Fibroblast of gingiva (primary cell): ENCODE measurements at regions not wholly inside any gene's neighbourhood (a gene's known extent, or its start where the extent isn't known, plus 50 kb on each side); places are given as distances from the start of the nearest gene placed in this dataset.

Source experiments
- DNase-seq: peaks from one replicate; pipeline ENCODE4 v3.0.0-alpha.2; 2011; ENCODE audit warnings: low read depth

DNA sequence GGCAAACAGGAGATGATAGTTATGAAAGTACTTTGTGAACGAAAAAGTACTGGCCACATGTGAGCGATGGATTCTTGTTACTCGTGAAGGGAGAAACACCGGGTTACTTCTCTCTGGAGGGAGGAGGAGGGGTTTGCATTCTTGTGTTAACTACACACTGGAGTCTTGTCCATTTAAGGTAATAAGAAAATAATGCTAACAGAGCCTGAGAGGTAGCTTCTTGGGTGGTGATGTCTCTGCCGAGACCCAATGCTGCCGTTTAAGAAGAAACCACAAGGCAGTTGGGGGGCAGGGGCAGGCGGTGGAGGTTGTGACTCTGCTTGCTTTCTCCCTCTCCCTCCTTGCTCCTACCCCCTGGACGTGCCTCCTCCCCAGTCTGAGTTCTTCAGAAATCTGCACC is 100.9 kb upstream of the ROPN1 start:
- DNase-seq: no peak

DNA sequence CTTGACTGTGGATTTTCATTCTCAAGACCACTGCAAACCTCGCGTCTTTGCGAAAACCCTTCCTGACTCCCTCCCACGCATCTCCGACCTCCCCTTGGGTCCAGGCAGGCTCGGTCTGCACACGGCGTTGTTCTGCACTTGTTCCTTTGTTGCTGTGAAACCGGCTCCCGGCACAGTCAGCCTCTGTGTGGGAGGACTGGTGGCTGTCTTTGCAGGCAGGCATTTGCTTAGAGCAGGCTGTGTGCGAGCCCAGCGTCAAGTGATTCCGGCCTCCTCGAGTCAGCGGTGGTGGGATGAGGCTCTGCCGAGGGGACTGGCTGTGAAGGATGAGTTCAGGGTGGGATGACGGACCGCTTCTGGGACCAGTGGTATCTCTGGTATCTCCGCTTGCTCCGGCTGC is 102.6 kb upstream of the ROPN1 start:
- DNase-seq: no peak

DNA sequence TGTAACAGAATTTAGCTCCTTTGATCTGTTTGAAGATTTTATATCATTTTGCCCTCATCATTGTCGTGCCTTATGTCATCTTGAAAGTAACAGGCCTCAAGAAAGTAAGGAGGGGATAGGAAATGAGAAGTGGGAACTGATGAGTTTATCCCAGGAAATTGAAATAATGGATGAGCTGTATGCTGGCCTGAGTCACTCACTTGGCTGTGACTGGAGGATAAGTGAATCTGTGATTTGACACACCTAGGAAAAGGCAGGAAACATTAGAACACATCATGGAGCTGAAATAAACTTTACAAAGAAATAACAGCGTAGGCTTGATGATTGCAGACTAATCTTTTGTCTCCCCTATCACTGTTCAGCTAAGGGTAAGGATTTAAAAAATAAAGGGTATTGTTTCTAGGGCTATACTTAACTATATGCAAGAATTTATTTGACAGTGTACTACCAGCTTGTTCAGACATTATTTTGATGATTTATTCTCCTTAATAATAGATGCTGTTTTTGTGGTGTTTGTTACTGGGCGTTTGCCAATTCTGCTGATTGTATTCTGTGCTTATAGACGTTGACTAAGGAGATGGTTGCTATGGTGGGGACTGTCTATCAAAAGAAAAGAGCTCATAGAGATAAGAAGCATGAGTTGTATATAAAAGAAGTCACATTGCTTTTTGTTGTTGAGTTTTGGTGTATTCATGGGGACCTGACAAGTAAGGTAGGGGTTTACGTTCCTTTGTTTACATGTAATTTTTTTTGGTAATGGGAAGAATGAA is 105.6 kb upstream of the ROPN1 start:
- DNase-seq: no peak

DNA sequence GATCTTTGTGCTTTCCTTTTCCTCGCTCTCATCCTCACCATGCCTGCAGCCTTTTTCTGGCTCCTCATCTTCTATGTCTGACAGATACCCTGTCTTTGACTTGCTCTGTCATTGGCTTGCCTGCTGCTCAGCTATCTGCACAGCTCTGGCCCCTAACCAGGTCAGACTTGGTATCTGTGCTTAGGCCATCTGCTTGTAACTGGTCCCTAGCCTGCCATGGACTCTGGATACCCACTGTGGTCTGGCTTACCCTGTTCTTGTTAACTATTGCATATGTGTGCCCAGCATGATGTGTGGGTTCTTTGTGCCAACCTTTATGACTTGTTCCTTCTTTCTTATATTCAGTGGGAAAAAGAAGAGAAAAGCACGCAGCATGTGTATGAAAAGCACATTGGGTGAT is 109.7 kb upstream of the ROPN1 start:
- DNase-seq: no peak

DNA sequence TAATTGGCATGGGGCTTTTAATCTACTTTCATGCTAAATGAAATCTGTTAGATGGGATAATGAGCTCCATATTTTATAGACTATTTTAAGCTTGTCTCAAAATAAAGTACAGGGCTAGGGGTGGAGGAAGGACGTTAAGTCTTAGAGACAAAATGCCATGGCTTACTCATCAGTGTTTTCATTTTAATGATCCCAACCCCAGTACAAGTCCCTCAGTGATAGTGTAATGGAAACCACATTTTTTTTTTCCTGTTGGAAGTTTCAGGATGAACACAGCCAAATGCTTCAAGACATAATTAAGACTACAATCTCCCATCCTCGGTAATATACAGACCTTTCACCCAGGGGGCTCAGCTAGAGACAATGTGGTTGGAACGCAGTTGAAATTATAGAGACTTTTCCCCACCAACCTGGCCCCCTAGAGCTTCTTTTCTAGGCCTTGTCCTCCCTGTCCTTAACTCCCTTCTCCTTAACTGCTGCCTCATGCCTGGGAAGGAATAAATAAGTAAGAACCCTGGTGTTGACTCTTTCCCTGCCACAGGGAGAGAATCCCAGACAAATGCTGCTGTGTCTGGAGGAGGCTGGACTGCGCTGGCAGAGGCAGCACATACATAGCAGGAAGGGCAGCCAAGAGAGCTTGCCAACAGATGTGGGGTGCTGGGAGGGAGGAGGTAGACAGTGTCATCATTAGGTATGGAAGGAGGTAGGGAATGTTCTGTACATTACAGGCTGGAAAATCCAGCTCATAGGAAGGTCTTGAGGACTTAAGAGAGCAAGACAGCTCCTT is 115.4 kb upstream of the ROPN1 start:
- DNase-seq: no peak

DNA sequence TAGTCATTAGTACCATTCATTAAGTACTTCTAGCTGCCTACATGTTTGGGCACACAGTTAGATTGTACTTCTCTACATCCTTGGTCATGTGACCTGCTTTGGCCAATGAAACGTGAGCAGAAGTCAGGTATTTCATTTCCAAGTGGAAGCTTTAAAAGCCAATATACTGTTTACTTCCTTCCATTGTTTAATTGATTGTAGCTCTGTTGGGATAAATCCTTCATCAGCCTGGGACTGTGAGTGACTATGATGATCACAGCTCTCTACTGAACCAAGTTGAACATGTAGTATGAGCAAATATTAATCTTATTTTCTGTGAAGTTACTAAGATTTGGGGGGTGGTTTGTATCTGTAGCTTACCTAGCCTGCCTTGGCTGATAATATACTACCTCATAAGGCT is 116.5 kb upstream of the ROPN1 start:
- no peak for DNase-seq

DNA sequence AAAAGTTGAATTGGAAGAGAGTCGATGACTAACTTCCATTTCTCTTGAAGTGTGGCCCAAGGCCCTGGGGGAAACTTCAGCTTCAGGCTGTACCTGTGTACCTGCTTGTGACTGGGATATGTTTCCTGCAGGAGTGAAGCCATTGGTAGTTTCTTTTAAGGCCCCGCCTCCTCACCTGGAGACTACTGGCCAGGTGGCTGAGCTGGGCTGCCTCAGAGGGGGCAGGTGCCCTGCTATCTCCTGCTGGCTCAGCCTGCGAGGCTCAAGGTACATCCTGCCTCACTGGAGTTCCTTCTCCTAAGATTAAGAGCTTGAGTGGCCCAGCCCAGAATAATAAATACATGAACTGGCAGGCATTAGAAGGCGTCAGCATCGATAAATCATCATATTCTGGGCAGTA is 121.6 kb upstream of the ROPN1 start:
- DNase-seq: no peak

DNA sequence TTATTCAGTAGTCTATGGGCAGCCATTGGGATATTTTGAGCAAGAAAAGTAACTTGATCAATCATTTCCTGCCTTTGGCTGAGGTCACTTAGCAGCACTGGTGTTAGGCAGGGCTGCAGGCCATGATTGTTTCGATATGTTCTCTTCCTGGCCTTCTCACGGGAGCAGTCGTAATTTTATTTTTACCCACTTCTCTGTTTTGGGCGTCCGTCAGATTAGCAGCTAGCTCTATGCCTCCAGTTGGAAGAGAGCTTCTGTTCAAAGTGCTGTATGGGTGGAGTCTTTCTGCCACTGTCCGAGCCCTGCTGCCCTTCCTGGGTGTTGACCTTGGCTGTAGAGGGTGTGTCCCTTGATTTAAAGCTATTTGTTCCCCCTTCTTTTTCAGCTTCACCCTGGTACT is 123.4 kb upstream of the ROPN1 start:
- no peak for DNase-seq

DNA sequence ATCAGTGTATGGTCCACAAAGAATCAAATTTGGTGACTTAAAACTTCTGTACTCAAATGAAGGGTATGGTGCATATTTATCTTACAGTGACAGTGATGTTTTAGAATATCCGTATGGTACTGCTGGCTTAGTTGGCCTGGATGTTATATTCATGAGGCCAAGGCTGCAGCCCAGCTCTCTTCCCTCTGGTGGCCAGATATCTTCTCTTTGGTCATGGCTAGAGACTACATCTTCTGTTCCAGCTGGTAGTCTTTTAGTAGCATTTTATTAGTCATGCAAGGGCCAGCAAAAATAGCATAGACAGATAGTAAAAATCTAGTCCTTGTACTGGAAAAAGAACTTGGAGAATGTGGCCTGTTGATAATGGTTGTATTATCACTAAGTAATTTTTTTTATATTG is 124.0 kb upstream of the ROPN1 start:
- no peak for DNase-seq

DNA sequence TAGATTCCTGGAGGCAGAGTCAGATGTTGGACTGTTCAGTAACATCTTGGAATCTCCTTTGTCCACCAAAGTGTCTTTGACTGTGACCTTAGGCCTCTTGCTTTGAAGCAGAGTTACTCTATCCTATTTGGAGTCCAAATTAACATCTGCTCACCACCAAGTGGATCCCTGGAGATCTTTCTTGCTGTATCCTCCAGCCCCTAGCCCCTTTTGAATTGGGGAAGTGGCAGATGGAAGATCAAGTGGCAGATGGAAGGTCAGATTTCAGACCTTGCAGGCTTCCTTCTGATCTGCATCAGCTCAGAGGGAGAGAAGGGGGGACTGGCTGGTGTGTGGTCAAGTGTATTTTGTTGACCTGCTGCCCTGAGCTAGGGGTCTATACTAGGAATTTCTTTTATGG is 125.0 kb upstream of the ROPN1 start:
- no peak for DNase-seq

DNA sequence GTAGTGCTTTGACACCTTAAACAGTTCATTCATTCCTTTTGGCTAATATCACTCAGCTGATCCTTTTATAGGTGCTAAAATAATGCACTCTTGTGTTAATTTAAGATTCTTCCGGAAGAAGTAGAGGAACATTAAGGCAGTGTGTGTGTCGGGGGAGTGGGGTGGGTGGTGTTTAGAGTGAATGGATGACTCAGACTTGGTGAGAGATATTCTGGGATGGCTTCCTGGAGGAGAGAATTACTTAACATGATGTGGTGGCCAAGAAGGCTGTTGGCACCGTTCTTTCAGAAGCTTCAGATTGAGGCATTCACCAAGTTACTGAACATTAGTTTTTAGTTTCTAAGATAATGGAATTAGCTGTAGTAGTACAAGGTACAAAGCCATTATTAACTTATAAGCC is 125.6 kb upstream of the ROPN1 start:
- peak; percentile 48 for DNase-seq

DNA sequence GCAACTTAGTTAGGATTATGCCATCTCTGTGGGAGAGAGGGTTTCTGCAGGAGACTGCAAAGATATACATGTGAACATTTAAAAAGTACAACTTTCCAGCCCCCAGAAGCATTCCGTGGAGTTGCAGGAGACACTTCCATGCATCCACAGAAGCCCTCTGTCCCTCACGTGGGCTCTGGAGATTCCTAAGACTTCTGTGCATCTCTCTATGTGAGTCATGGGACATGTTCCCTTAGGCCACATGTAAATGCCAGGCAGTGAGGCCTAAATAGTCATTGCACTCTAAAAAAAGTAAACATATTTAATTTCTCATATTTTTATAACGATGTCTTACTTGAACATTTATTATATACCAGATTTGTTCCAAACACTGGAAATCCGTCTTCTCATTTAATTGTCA is 126.5 kb upstream of the ROPN1 start:
- DNase-seq: peak; percentile 35

DNA sequence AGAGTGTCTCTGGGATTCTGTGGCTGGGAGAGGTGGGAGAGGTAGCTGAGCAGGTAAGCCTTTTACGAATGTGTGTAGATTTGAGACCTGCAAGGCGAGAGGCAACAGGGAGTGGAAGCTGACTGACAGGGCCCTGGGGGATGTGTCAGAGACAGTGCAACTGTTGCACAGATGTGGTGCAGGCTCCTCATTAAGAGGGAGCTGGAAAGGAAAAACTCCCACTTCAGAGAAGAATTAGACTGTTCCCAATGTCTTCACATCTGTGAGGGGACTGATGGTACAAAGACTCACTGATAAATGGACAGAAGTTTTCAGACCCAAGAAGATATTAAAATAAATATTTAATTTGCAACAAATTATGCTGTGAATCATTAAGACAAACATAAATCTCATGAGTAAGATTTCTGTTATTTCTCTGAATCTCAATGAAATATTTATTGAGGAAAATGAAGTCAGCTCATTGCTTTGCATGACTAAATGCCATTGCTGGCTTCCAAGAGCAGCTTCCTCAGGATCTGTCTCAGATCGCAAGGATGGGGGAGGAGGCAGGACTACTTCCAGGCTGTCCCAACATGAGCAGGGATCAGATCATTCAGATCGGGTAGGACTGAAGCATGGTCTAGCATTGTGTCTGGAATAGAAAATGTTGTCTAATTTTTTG is 127.3 kb upstream of the ROPN1 start:
- DNase-seq: peak; percentile 53

DNA sequence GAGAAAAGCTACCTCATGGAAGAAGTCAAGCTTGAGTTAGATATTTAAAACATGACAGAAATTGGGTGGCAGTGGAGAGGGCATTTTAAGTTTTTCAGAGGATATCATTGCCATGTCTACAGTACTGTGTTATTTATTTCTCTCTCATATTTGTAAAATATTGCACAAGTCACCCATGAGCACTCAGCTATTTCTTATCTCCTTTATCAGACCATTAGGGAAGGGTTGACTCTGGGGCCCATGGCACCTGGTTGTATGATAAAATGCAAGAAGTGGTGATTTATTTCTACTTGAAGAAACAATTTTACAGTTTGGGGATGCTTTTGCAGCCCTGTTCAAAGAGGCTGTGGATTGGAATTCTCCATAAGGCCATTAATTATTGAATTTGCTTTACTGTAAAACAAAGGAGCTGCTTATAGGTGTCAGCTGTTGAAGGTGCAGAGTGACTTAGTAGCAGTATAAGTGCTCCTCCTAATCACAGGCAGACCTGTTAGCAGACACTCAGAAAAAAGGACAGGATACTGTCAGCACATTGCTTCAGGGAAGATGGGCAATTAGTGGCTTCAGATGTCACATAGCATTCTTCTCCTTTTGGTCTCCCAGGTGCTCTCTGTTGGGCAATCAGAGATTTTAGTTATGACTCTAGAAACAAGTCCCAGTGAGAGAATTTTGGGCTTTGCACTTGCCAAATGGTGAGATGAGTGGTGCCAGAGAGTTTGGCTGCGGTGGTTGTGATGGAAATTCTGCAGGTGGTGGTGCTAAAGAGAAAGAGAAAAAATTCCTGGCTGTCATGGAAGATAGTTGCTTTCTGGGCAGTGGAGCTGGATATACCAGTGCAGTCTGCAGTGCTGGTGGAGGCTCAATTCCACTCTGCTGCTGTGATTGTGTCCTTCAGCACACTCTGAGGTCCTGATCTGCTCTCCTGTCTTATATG is 129.7 kb upstream of the ROPN1 start:
- no peak for DNase-seq

DNA sequence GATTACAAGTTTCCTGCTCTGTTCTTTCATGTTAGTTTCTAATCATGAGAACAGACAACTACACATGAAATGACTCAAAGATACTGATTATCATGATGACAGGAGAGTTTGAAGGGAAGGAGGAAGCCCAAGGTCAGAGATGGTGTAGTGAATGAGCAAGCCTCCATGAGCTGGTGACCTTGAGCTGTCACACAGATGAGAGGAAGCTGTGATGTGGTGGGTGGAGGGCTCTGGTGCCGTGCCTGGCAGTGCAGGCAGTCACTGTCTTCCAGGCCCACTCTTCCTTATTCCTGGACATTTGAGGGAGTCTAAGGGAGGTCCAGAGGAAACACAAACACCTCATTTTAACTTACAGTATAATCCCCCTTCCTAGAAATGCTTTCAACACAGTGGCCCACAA is 133.4 kb upstream of the ROPN1 start:
- DNase-seq: no peak

DNA sequence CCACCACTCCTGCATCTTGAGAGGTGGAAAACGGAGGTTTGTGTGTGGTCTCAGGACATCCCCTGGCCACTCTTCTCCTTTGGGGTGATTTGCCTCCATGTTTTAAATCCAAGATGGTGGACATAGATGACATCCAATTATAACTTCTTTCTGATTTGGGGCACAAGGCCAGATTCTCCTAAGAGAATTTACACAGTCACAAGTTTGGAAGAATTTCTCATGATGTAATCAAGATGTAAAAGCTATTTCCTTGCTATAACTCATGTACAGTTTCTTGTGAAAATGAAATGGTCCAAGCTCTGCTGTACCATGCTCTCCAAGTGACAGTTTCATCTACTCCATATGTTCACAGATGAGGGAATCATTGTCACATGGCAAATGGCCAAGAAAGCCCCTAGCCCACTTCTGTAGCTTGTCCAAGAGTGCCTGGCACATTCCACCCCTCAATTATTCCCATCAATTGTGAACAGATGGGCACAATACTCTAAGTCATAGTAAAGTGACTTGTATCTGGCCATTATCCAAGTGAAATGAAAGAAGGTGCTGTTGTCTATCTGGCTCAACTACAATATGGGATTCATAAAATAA is 134.6 kb upstream of the ROPN1 start:
- no peak for DNase-seq

DNA sequence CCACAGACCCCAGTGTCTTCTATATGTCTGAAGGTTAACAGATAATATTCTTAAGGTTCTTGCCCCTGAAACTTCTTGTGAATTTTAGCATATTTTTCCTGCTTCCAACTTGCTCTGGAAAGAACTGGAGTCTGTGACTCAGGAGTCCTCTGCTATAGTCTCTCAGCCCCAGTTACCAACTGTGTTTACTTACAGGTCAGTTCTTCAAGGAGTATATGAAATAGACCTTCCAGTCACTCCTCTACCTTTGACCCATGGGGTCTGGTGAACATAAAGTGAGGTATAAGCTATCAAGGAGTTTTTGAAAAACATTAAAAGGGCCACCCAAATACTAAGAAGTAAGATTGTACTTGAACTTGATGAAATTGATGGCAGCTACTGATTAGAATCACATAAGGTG is 139.2 kb upstream of the ROPN1 start:
- no peak for DNase-seq

DNA sequence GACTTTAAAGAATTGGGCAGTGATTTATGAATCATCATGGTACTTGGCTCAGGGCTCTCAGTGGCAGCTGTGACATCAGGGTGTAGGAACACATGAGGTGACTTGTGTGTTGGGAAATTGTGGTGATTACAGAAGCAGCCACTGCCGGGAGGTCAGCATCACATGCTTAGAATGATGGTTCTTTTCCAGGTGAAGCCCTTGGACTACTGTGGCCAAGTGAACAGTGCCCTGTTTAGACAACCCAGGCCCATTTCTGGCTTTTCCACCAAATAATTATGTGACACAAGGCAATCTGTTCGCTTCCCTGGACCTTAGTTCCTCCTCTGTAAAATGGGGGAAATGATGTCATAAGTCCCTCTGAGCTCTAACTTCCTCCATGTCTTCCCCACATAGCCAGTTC is 139.7 kb upstream of the ROPN1 start:
- no peak for DNase-seq

DNA sequence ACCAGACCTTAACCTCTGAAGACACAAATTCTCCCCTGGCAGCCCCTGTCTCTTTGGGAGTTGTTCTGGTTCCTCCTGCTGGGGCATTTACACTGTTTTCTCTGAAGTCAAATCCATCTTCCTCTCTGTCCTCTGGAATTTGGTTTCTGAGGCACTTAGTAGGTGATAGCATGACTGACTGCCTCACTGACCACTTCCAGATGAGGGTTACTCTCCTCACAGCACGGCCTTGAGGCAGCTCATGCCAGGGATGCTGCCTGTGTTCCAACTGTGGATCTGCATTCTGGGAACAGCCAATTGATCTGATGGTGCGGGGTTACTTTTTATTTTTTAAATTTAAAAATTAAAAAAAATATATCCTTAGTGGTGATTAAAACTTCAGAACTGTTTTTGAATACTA is 140.9 kb upstream of the ROPN1 start:
- no peak for DNase-seq

DNA sequence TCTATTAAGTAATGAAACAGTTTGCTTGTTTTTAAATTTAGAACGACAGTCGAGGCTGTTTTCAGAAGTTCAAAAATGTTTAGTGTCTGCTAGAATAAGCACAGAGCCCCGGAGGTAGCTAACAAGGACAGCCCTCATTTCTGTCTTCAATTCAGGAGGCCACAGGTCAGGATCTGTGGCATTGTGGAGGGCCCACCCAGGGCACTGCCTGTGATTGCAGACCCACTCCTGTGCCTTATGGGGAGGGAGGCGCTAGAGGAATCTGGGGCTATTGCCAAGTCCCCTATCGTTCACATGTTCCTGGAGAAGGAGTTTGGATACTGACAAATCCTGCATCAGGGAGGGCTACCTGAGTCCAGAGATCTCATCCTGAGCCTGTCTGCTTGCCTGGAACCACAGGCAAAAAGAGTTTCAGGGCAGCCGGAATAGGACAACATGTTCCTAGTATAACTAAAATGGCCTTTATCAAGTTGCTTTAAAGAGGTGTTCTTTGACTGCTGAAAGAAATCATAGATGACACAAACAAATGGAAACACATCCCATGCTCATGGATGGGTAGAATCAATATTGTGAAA is 141.5 kb upstream of the ROPN1 start:
- no peak for DNase-seq

DNA sequence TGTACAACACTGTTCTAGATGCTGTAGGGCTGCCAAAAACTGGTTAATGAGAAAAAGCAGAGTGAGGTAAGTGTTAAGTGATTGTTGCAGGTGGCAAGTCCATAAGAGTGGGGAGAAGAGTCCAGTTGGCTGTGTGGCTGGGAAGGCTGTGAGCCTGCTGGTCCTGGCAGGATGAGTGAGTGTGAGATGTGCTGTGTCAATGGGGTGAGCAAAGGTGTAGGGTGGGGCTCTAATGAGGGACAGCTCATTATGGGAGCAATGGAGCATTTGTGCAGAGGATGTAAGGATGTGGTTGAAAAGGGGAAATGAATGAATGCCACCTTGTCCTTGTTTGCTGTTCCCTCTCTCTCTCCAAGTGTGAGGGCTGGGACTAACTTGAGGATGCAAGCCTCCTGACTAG is 145.3 kb upstream of the ROPN1 start:
- DNase-seq: no peak
